ENCODE measurements at regions not wholly inside any gene's neighbourhood (a gene's known extent, or its start where the extent isn't known, plus 50 kb on each side); places are given as distances from the start of the nearest gene placed in this dataset.

DNA sequence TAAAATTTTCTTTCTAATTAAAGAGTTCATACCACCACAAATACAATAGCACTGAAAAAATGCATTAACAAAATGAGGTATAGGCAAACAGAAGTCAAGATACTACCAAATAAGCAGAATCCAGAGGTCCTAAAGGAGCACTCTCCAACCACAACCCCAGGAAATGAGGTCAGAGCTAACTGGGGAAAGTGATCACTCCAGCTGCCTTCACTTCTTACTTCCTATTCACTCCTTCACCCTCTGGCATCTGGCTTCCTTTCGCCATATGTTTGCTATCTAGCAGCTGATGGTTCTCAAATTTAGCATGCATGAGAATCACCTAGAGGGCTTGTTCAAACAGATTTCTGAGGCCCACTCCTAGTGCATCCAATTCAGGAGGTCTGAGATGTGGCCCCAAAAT, 212.6 kb upstream of the ACVR2A start:
- in situ Hi-C loops (cut with MboI; ENCODE audit: low pct_unique_long_range_greater_than_20kb, low sequenced_read_pairs, unreplicated experiment) = no loop called here
- TF ChIP-seq CTCF (IDR thresholded peaks at IDR 0.05; ENCODE audit: extremely low read depth, insufficient read depth, missing control alignments) = no peak
- no peak for DNase-seq (ENCODE audit: low spot score)

DNA sequence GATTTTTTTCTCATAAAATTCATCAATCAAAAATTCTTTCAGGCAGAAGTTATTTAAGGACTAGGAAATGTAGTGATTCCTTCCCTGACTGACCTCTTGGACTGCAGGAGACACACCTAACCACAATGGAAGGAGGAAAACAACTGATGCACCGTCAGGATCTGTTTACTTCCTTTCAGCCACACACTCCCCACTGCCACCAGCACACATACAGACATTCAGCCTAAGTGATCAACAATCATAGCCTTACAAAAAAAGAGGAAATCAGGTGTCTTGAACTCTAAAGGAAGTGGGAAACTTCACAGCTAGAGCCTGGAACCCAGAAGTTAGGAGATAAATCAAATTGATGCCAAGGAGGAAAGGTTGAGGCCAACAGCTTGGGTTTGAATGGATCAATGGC, 213.5 kb upstream of the ACVR2A start:
- in situ Hi-C loops (cut with MboI; ENCODE audit: low pct_unique_long_range_greater_than_20kb, low sequenced_read_pairs, unreplicated experiment) = no loop called here
- TF ChIP-seq CTCF (IDR thresholded peaks at IDR 0.05; ENCODE audit: extremely low read depth, insufficient read depth, missing control alignments) = no peak
- DNase-seq (ENCODE audit: low spot score) = no peak

DNA sequence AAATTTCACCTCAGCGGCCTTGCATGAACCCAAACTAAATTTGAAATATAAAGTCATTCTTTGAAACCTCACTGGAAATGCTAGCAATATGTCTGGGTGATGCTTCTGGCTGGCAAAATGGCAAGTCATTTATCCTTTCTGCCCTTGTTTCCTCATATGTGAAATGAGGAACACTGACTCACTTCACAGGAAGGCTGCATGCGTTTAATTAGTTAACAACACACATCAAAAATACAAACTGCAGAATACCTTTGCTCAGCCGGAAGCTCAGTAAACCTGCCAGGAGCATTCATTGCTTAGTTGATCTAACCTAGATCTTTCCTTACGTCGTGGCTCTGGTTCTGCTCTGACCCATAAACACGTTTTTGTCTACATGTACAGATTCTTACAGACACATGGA, 214.2 kb upstream of the ACVR2A start:
- DNase-seq (ENCODE audit: low spot score) = no peak
- TF ChIP-seq CTCF (IDR thresholded peaks at IDR 0.05; ENCODE audit: extremely low read depth, insufficient read depth, missing control alignments) = no peak
- in situ Hi-C loops (cut with MboI; ENCODE audit: low pct_unique_long_range_greater_than_20kb, low sequenced_read_pairs, unreplicated experiment) = no loop called here

- in situ Hi-C loops (cut with MboI; ENCODE audit: low pct_unique_long_range_greater_than_20kb, low sequenced_read_pairs, unreplicated experiment) = no loop called here
- TF ChIP-seq CTCF (IDR thresholded peaks at IDR 0.05; ENCODE audit: extremely low read depth, insufficient read depth, missing control alignments) = no peak
- peak; percentile 18 for DNase-seq (ENCODE audit: low spot score)
These were observed 215.8 kb upstream of the ACVR2A start for GRCh38 chr2:147628971-147629421.

GRCh38 chr2:147623328-147623727, 221.5 kb upstream of the ACVR2A start:
- TF ChIP-seq CTCF (IDR thresholded peaks at IDR 0.05; ENCODE audit: extremely low read depth, insufficient read depth, missing control alignments) = no peak
- DNase-seq (ENCODE audit: low spot score) = peak; percentile 7
- in situ Hi-C loops (cut with MboI; ENCODE audit: low pct_unique_long_range_greater_than_20kb, low sequenced_read_pairs, unreplicated experiment) = no loop called here

- TF ChIP-seq CTCF (IDR thresholded peaks at IDR 0.05; ENCODE audit: extremely low read depth, insufficient read depth, missing control alignments) = no peak
- DNase-seq (ENCODE audit: low spot score) = no peak
- in situ Hi-C loops (cut with MboI; ENCODE audit: low pct_unique_long_range_greater_than_20kb, low sequenced_read_pairs, unreplicated experiment) = no loop called here
These were observed 223.1 kb upstream of the ACVR2A start for GRCh38 chr2:147621656-147622197.

GRCh38 chr2:147619808-147620207, 225.0 kb upstream of the ACVR2A start:
- no peak for TF ChIP-seq CTCF (IDR thresholded peaks at IDR 0.05; ENCODE audit: extremely low read depth, insufficient read depth, missing control alignments)
- in situ Hi-C loops (cut with MboI; ENCODE audit: low pct_unique_long_range_greater_than_20kb, low sequenced_read_pairs, unreplicated experiment) = no loop called here
- no peak for DNase-seq (ENCODE audit: low spot score)

All from GM13977 (cell line).